Nephron progenitor cell (in vitro differentiated cells): ENCODE measurements at regions not wholly inside any gene's neighbourhood (a gene's known extent, or its start where the extent isn't known, plus 50 kb on each side); places are given as distances from the start of the nearest gene placed in this dataset.

ENCODE experiments used
- DNase-seq: peaks from one replicate; pipeline ENCODE4 v3.0.0; 2021
- H3K27ac Mint-ChIP-seq: 2 replicates; pipeline ENCODE4 v1.8.0; 2021; ENCODE audit warnings: mild to moderate bottlenecking, moderate library complexity, mixed read lengths
- H3K27me3 Mint-ChIP-seq: 2 replicates; pipeline ENCODE4 v1.8.0; 2021; ENCODE audit warnings: mild to moderate bottlenecking, low read depth, mixed read lengths; ENCODE audit not compliant: poor library complexity
- H3K36me3 Mint-ChIP-seq: 2 replicates; pipeline ENCODE4 v1.8.0; 2021; ENCODE audit warnings: low read depth, mixed read lengths
- H3K4me1 Mint-ChIP-seq: 2 replicates; pipeline ENCODE4 v1.8.0; 2021; ENCODE audit warnings: mixed read lengths
- H3K4me3 Mint-ChIP-seq: 2 replicates; pipeline ENCODE4 v1.8.0; 2021; ENCODE audit warnings: mild to moderate bottlenecking, moderate library complexity, mixed read lengths
- H3K9me3 Mint-ChIP-seq: 2 replicates; pipeline ENCODE4 v1.8.0; 2021; ENCODE audit warnings: mild to moderate bottlenecking, moderate library complexity, mixed read lengths
- TF ChIP-seq, protein P1 (sequence below): fragments of 200-600 bp; sonication (generic); IDR thresholded peaks from 2 replicates; pipeline ENCODE4 v1.5.0; 2021; ENCODE audit warnings: antibody characterized with exemption

DNA sequence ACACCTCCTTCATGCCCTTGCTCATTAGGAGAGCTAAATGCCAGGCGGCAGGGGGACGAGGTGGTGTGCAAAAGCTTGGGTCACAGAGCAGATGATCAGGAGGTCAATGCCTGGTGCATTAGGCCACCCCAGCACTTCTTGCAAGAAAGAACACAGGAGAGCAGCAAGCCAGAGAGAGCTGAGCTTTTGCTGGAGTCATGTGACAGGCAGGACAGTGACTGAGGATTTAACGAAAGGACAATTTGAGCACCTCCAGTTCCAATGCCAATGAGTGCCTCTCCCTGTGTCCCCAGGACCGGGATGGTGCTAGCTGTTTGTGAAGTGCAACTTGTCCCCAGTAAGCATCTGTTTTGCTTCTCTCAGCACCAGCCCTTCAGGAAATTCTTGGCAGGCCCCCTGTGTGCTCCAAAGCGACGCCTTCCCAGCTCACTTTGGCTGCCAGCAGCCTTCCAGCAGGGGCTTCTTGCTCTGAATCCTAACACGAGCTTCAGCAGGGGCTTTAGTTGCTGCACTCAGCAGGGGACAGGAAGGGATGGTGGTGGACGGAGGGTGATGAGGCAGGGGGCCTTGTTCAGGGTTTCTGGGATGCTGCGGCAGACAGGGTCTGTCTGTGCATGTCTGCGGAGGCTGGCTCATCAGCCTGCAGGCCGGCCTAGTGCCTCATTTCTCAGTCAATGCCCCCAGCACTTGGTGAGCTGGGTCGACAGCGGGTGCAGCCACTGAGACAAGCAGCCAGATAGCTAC, 368.1 kb downstream of the RPS24 start:
- H3K4me3 Mint-ChIP-seq = peak overlapping the region; percentile 8
- H3K4me1 Mint-ChIP-seq = peaks cover 52% of the 10 kb centered on the region
- DNase-seq = no peak
- TF ChIP-seq, protein P1, sequence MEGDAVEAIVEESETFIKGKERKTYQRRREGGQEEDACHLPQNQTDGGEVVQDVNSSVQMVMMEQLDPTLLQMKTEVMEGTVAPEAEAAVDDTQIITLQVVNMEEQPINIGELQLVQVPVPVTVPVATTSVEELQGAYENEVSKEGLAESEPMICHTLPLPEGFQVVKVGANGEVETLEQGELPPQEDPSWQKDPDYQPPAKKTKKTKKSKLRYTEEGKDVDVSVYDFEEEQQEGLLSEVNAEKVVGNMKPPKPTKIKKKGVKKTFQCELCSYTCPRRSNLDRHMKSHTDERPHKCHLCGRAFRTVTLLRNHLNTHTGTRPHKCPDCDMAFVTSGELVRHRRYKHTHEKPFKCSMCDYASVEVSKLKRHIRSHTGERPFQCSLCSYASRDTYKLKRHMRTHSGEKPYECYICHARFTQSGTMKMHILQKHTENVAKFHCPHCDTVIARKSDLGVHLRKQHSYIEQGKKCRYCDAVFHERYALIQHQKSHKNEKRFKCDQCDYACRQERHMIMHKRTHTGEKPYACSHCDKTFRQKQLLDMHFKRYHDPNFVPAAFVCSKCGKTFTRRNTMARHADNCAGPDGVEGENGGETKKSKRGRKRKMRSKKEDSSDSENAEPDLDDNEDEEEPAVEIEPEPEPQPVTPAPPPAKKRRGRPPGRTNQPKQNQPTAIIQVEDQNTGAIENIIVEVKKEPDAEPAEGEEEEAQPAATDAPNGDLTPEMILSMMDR = no peak
- peak overlapping the region; percentile 89 for H3K27ac Mint-ChIP-seq
- no peaks in the 10 kb centered on the region for H3K9me3 Mint-ChIP-seq
- H3K27me3 Mint-ChIP-seq = peaks cover 17% of the 10 kb centered on the region
- no peaks in the 10 kb centered on the region for H3K36me3 Mint-ChIP-seq

DNA sequence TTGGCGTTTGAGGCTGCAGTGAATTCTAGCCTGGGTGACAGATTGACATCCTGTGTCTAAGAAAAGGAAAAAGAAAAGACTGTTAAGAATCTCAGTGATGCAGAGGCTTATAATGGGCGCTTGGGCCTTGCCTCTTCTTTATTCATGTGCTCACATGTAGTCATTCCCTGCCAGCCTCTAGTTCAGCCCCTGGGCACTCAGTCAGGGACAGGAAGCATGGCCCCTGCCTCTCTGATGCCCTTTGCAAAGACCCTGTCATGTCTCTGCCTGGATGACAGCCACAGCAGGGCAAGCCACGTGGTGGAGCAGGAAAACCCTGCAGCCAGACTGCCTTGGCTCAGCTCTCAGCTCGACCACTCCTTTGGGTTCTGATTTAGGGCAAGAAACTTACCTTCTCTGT, 368.9 kb downstream of the RPS24 start:
- TF ChIP-seq, protein P1 = no peak
- Mint-ChIP-seq H3K27ac (no peak overlapping the region), H3K27me3 (peaks cover 18% of the 10 kb centered on the region), H3K9me3 (no peaks in the 10 kb centered on the region), H3K4me3 (no peak overlapping the region), H3K4me1 (peaks cover 54% of the 10 kb centered on the region), H3K36me3 (no peaks in the 10 kb centered on the region)
- no peak for DNase-seq

DNA sequence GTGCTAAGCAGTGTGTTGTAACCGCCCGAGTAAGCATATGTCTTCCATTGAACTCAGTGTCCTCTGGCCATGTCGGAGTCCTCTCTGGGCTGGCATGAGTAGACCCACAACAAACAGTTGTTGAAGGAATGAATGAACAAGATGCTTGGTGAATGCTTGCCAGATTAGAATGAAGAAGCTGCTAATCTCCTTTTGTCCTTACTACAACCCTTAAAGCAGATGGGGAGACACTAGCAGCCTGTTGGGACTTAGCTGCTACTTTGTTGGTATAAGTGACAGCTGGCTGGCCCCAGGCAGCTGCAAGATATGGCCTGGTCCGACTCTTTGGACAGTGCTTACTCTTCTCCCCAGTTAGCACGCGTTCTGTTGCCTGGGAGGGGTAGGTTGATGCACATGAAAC, 370.1 kb downstream of the RPS24 start:
- no peak overlapping the region for H3K27ac Mint-ChIP-seq
- H3K4me1 Mint-ChIP-seq = peaks cover 61% of the 10 kb centered on the region
- no peak overlapping the region for H3K4me3 Mint-ChIP-seq
- H3K27me3 Mint-ChIP-seq = peaks cover 18% of the 10 kb centered on the region
- no peaks in the 10 kb centered on the region for H3K36me3 Mint-ChIP-seq
- no peaks in the 10 kb centered on the region for H3K9me3 Mint-ChIP-seq
- no peak for DNase-seq
- TF ChIP-seq, protein P1 = no peak

DNA sequence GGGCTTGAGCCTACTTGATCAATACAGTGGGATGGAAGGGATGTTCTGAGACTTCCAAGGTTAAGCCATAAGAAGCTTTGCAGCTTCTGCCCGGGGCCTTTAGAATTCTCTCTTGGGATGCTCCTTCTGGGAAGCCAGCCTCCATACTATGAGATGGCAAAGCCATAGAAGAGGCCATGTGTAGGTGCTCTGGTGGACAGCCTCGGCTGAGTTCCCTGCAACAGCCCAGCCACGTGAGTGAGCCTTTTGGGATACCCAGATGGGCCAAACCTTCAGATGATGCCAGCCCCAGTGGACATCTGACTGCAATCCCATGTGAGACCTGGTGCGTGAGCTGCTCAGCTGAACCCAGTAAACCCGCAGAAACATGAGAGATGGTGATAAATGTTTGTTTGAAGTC, 370.6 kb downstream of the RPS24 start:
- H3K4me3 Mint-ChIP-seq = no peak overlapping the region
- TF ChIP-seq, protein P1 = no peak
- H3K27me3 Mint-ChIP-seq = peaks cover 18% of the 10 kb centered on the region
- H3K4me1 Mint-ChIP-seq = peaks cover 61% of the 10 kb centered on the region
- H3K27ac Mint-ChIP-seq = no peak overlapping the region
- no peak for DNase-seq
- no peaks in the 10 kb centered on the region for H3K9me3 Mint-ChIP-seq
- no peaks in the 10 kb centered on the region for H3K36me3 Mint-ChIP-seq

DNA sequence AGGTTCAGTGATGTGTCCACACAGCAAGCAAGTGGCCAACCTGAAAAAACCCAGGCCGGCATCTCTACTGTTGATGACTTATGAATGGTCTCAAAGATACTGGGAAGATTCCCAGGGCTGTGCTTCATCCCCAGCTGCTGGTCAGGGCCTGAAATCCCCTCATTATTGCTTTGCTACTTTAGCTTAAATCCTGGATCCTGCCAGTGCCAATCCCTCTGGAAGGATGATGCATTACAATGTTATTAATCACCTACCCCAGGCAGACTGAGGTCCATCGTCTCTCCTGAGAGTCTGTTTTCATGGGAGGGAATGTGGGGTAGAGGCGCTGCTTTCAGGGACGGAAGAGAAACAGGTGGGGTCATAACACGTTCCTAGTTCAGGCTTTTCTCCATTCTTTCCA, 371.6 kb downstream of the RPS24 start:
- TF ChIP-seq, protein P1 = no peak
- H3K4me1 Mint-ChIP-seq = peaks cover 61% of the 10 kb centered on the region
- H3K27me3 Mint-ChIP-seq = peaks cover 18% of the 10 kb centered on the region
- H3K27ac Mint-ChIP-seq = no peak overlapping the region
- H3K36me3 Mint-ChIP-seq = no peaks in the 10 kb centered on the region
- H3K9me3 Mint-ChIP-seq = no peaks in the 10 kb centered on the region
- no peak for DNase-seq
- no peak overlapping the region for H3K4me3 Mint-ChIP-seq

DNA sequence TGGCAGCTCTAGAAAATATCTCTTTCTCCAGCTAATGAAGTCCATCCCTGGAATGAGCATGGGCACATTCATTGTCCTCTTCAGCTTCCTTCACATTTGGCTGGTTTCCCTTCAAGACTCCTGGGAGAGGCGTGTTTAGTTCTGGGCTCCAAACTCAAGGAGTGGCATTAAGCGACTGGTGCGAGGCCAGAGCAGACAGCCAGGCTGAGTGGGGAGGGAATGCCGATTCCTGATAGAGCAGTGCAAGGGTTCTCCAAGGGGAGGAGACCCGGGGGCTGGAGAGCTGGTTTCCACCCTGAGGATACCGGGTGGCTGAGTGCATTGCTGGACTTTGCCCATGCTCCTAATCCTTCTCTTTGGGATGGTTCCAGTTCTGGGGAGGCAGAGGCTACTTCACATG, 372.1 kb downstream of the RPS24 start:
- TF ChIP-seq, protein P1 = no peak
- peak overlapping the region; percentile 18 for H3K4me3 Mint-ChIP-seq
- no peaks in the 10 kb centered on the region for H3K9me3 Mint-ChIP-seq
- no peaks in the 10 kb centered on the region for H3K36me3 Mint-ChIP-seq
- H3K4me1 Mint-ChIP-seq = peaks cover 61% of the 10 kb centered on the region
- no peak overlapping the region for H3K27ac Mint-ChIP-seq
- no peak for DNase-seq
- H3K27me3 Mint-ChIP-seq = peaks cover 18% of the 10 kb centered on the region
